SK-N-SH (cell line): ENCODE measurements at regions not wholly inside any gene's neighbourhood (a gene's known extent, or its start where the extent isn't known, plus 50 kb on each side); places are given as distances from the start of the nearest gene placed in this dataset.
A peak's percentile ranks its signal among the peaks of the same experiment; 100 is the strongest.

Experiments used
- CTCF ChIA-PET: fragments of 300-600, 350-600 bp; formaldehyde crosslinking; extraction: SDS; loops from one replicate; lab custom pipeline; 2021; lab: Yijun Ruan, JAX
- POLR2A ChIA-PET: fragments of 350-600 bp; sonication (Branson Sonifier 250); formaldehyde crosslinking; extraction: SDS; loops from one replicate; lab custom pipeline; 2020; ENCODE audit warnings: antibody characterized with exemption, inconsistent platforms; lab: Yijun Ruan, JAX
- DNase-seq: peaks from one replicate; pipeline ENCODE4 v3.0.0; 2012
- H2AFZ ChIP-seq: fragments of 200-600 bp; sonication (generic); 2 replicates; pipeline ENCODE4 v1.8.1; 2016; ENCODE audit warnings: antibody characterized with exemption, mild to moderate bottlenecking, low read depth
- H3F3A ChIP-seq: fragments of 200-600 bp; sonication (generic); replicated peaks from 2 replicates; pipeline ENCODE3; 2016; ENCODE audit warnings: antibody characterized with exemption, mild to moderate bottlenecking; ENCODE audit not compliant: insufficient read depth
- H3K27ac ChIP-seq, 2 experiments: fragments of 200-500 bp in 1 of 2; fragments of 200-600 bp in 1 of 2; sonication (Bioruptor generic) in 1 of 2; sonication (generic), shearing (Covaris generic) in 1 of 2; 2 replicates each; pipeline versions ENCODE4 v1.5.1 to v1.6.1; 2014 to 2016; ENCODE audit warnings: low read depth in 2 of 2, inconsistent platforms in 1 of 2, low read length in 1 of 2, mild to moderate bottlenecking in 1 of 2, mixed read lengths in 1 of 2
- H3K27me3 ChIP-seq: fragments of 200-600 bp; sonication (generic), shearing (Covaris generic); 2 replicates; pipeline ENCODE4 v1.6.1; 2016; ENCODE audit warnings: mixed run types; ENCODE audit not compliant: insufficient read depth
- H3K36me3 ChIP-seq, 2 experiments: fragments of 200-500 bp in 1 of 2; fragments of 200-600 bp in 1 of 2; sonication (Bioruptor generic) in 1 of 2; sonication (generic) in 1 of 2; replicated peaks in 1 of 2; 2 replicates each; pipeline versions ENCODE3 to v1.5.1; 2014 to 2016; ENCODE audit warnings: low read length in 1 of 2, mild to moderate bottlenecking in 1 of 2; ENCODE audit not compliant: insufficient read depth in 2 of 2, control insufficient read depth in 1 of 2
- H3K4me1 ChIP-seq, 2 experiments: fragments of 200-500 bp in 1 of 2; fragments of 200-600 bp in 1 of 2; sonication (Bioruptor generic) in 1 of 2; sonication (generic), shearing (Covaris generic) in 1 of 2; 2 replicates each; pipeline versions ENCODE4 v1.5.1 to v1.6.1; 2014 to 2016; ENCODE audit warnings: low read depth in 1 of 2, low read length in 1 of 2, mixed run types in 1 of 2; ENCODE audit not compliant: insufficient read depth in 2 of 2, control insufficient read depth in 1 of 2
- H3K4me2 ChIP-seq: fragments of 200-600 bp; sonication (generic), shearing (Covaris generic); 2 replicates; pipeline ENCODE4 v1.6.1; 2017; ENCODE audit warnings: mixed run types
- H3K4me3 ChIP-seq, 2 experiments: fragments of 200-500 bp in 1 of 2; fragments of 200-600 bp in 1 of 2; sonication (Bioruptor generic) in 1 of 2; sonication (generic), shearing (Covaris generic) in 1 of 2; 2 replicates each; pipeline versions ENCODE4 v1.5.1 to v1.8.1; 2014 to 2016; ENCODE audit warnings: low read depth in 2 of 2, inconsistent platforms in 1 of 2, low read length in 1 of 2, mild to moderate bottlenecking in 1 of 2, mixed read lengths in 1 of 2, moderate library complexity in 1 of 2
- H3K79me2 ChIP-seq: fragments of 200-600 bp; sonication (generic); 2 replicates; pipeline ENCODE4 v1.8.1; 2017; ENCODE audit warnings: mild to moderate bottlenecking; ENCODE audit not compliant: insufficient read depth
- H3K9ac ChIP-seq: fragments of 200-600 bp; sonication (generic); 2 replicates; pipeline ENCODE4 v1.6.1; 2017; ENCODE audit warnings: mixed run types
- H3K9me2 ChIP-seq: fragments of 200-600 bp; sonication (generic); 2 replicates; pipeline ENCODE4 v1.6.1; 2017; ENCODE audit warnings: mixed run types
- H3K9me3 ChIP-seq: fragments of 200-600 bp; sonication (generic); 2 replicates; pipeline ENCODE4 v1.6.1; 2017; ENCODE audit warnings: mixed run types, mild to moderate bottlenecking, moderate library complexity
- H4K20me1 ChIP-seq: fragments of 200-600 bp; sonication (generic); 2 replicates; pipeline ENCODE4 v1.6.1; 2017; ENCODE audit warnings: mild to moderate bottlenecking, mixed run types; ENCODE audit not compliant: insufficient read depth
- ELF1 ChIP-seq: IDR thresholded peaks from 2 replicates; pipeline ENCODE4 v1.4.0; 2012
- EP300 ChIP-seq, 2 experiments: IDR thresholded peaks; 2 replicates each; pipeline versions ENCODE4 v1.4.0 to v1.6.1; 2012; ENCODE audit warnings: borderline replicate concordance in 1 of 2, low read depth in 1 of 2, low read length in 1 of 2
- EZH2phosphoT487 ChIP-seq: fragments of 200-600 bp; sonication (generic); IDR thresholded peaks from 2 replicates; pipeline ENCODE4 v1.6.1; 2017; ENCODE audit warnings: low read depth, mixed run types, mild to moderate bottlenecking, antibody characterized with exemption, moderate library complexity, borderline replicate concordance
- FOXJ3 ChIP-seq: sonication (generic); formaldehyde crosslinking; IDR thresholded peaks from 2 replicates; pipeline ENCODE4 v1.5.1; 2020; ENCODE audit warnings: mild to moderate bottlenecking, missing genetic modification reagents
- FOXM1 ChIP-seq: IDR thresholded peaks from 2 replicates; pipeline ENCODE4 v1.4.0; 2012; ENCODE audit warnings: low read depth, mild to moderate bottlenecking
- GATA2 ChIP-seq: sonication (generic); formaldehyde crosslinking; IDR thresholded peaks from 2 replicates; pipeline ENCODE4 v1.5.0; 2020; ENCODE audit warnings: mild to moderate bottlenecking, missing genetic modification reagents
- JUND ChIP-seq: IDR thresholded peaks from 2 replicates; pipeline ENCODE4 v1.4.0; 2012
- RAD21 ChIP-seq: IDR thresholded peaks from 2 replicates; pipeline ENCODE4 v1.6.1; 2012; ENCODE audit warnings: mild to moderate bottlenecking, low read length
- RCOR1 ChIP-seq: fragments of 150-350 bp; IDR thresholded peaks from 2 replicates; pipeline ENCODE4 v1.6.1; 2017; ENCODE audit warnings: antibody characterized with exemption, low read length
- RFX5 ChIP-seq: IDR thresholded peaks from 2 replicates; pipeline ENCODE4 v1.6.1; 2012; ENCODE audit warnings: mild to moderate bottlenecking, improper control_type of control experiment, low read length
- RXRA ChIP-seq: IDR thresholded peaks from 2 replicates; pipeline ENCODE4 v1.4.0; 2012; ENCODE audit warnings: low read depth, mild to moderate bottlenecking, borderline replicate concordance
- SMC3 ChIP-seq: IDR thresholded peaks from 2 replicates; pipeline ENCODE4 v1.6.1; 2012; ENCODE audit warnings: low read depth, low read length, improper control_type of control experiment
- WGBS: methylation state at CpG from one replicate; pipeline ENCODE4 v1.1.6; 2017; ENCODE audit warnings: low lambda C conversion rate; 5-methylcytosine and 5-hydroxymethylcytosine counted together
- TF ChIP-seq, protein P1 (sequence below): fragments of 200-600 bp; sonication (generic); IDR thresholded peaks from 2 replicates; pipeline ENCODE4 v1.6.1; 2017; ENCODE audit warnings: antibody characterized with exemption, mild to moderate bottlenecking, moderate library complexity
- TF ChIP-seq, protein P2 (sequence below): IDR thresholded peaks from 2 replicates; pipeline ENCODE4 v1.4.0; 2012; ENCODE audit warnings: low read depth, borderline replicate concordance
- TF ChIP-seq, protein P3 (sequence below): IDR thresholded peaks from 2 replicates; pipeline ENCODE4; 2012
- TF ChIP-seq, protein P4 (sequence below): fragments of 150-350 bp; IDR thresholded peaks from 2 replicates; pipeline ENCODE4 v1.6.1; 2017; ENCODE audit warnings: antibody characterized with exemption, low read length, low read depth, borderline replicate concordance
- TF ChIP-seq, protein P5 (sequence below): IDR thresholded peaks from 2 replicates; pipeline ENCODE4 v1.4.0; 2012; ENCODE audit warnings: low read depth, borderline replicate concordance

DNA sequence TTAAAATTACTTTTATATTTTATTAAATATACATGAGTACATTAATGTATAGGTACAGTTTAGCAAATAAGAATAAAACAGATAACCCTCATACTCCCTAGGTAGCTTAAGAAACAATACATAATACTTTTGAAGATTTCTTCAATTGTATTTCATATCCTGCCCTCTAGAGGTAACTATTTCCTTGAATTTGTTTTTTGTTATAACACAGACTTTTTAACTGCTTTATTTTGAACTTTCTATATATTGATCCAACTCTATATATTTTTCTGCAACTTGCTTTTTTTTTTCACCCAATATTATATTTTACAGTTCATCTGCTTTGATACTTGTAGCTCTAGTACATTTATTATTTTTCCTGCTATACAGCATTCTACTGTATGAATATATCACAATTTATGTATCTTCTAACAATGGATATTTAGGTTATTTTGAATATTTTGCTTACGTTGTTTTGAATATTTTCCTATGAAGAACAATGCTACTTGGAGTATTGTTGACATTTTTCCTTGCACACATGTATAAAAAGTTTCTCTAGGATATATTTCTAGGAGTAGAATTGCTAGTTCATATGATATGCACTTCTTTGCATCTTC lies 72.8 kb upstream of the ABCD2 start:
- Histone ChIP-seq H3K79me2 (no peaks in the 10 kb centered on the region), H3K27ac (no peak overlapping the region), H3K4me2 (no peak overlapping the region), H3K9me2 (no peaks in the 10 kb centered on the region), H3F3A (no peaks in the 10 kb centered on the region), H3K4me3 (no peak overlapping the region), H3K27me3 (no peaks in the 10 kb centered on the region), H3K36me3 (no peaks in the 10 kb centered on the region), H3K4me1 (no peaks in the 10 kb centered on the region), H3K9me3 (no peaks in the 10 kb centered on the region), H4K20me1 (no peaks in the 10 kb centered on the region), H2AFZ (no peak overlapping the region), H3K9ac (no peak overlapping the region)
- DNase-seq = peak; percentile 15
- ChIA-PET POLR2A (no interaction called here), CTCF (interaction anchor here (0.5 to 1.6 kb wide), 16 partner anchors 9 to 393 kb away, joined by 3 to 9 read pairs (median 3); partner anchors contain the start of gene ABCD2)
- TF ChIP-seq RAD21 = peak; percentile 52
- TF ChIP-seq, protein P1, sequence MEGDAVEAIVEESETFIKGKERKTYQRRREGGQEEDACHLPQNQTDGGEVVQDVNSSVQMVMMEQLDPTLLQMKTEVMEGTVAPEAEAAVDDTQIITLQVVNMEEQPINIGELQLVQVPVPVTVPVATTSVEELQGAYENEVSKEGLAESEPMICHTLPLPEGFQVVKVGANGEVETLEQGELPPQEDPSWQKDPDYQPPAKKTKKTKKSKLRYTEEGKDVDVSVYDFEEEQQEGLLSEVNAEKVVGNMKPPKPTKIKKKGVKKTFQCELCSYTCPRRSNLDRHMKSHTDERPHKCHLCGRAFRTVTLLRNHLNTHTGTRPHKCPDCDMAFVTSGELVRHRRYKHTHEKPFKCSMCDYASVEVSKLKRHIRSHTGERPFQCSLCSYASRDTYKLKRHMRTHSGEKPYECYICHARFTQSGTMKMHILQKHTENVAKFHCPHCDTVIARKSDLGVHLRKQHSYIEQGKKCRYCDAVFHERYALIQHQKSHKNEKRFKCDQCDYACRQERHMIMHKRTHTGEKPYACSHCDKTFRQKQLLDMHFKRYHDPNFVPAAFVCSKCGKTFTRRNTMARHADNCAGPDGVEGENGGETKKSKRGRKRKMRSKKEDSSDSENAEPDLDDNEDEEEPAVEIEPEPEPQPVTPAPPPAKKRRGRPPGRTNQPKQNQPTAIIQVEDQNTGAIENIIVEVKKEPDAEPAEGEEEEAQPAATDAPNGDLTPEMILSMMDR = peak; percentile 63
- no peak for TF ChIP-seq FOXM1
- TF ChIP-seq ELF1 = no peak
- TF ChIP-seq SMC3 = peak; percentile 16; the same call in 1 of the 2 replicates
- no peak for TF ChIP-seq RXRA
- TF ChIP-seq GATA2 = no peak
- 27% methylated on average over 1 of the region's 1 CpG for WGBS

DNA sequence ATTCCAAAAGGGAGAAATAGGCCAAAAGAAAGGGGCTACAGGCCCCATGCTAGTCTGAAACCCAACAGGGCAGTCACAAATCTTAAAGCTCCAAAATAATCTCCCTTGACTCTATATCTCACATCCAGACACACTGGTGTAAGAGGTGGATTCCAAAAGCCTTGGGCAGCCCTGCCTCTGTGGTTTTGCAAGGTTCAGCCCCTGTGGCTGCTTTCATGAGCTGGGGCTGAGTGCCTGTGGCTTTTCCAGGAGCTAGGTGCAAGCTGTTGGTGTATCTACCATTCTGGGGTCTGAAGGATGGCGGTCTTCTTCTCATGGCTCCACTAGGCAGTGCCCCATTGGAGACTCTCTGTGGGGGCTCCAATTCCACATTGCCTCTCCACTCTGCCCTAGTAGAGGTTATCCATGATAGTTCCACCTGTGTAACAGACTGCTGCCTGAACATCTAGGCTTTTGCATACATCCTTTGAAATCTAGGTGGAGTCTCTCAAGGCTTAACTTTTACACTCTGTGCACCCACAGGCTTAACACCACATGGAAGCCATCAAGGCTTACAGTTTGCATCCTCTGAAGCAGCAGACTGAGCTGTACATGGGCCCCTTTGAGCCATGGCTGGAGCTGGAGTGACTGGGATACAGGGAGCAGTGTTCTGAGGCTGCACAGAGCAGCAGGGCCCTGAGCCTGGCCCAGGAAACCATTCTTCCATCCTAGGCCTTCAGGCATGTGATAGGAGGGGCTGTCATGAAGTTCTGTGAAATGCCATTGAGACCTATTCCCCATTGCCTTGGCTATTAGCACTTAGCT lies 66.5 kb upstream of the ABCD2 start:
- no peaks in the 10 kb centered on the region for H3K9me2 ChIP-seq

More for the DNA sequence above, 66.5 kb upstream of the ABCD2 start:
- Histone ChIP-seq H3K9me3 (no peaks in the 10 kb centered on the region), H3K9ac (no peak overlapping the region), H3K79me2 (no peaks in the 10 kb centered on the region), H3F3A (no peaks in the 10 kb centered on the region), H3K27me3 (no peaks in the 10 kb centered on the region), H4K20me1 (no peaks in the 10 kb centered on the region), H3K27ac (no peak overlapping the region), H3K4me3 (no peak overlapping the region), H2AFZ (no peak overlapping the region), H3K4me2 (no peak overlapping the region), H3K36me3 (no peaks in the 10 kb centered on the region), H3K4me1 (no peaks in the 10 kb centered on the region; a peak in 1 of 4 replicates)
- no peak for DNase-seq
- TF ChIP-seq EP300 (IDR thresholded peaks at IDR 0.05; ENCODE audit: borderline replicate concordance in 1 of 2, low read depth in 1 of 2, low read length in 1 of 2) (no peak), SMC3 (no peak), RCOR1 (no peak), FOXJ3 (CRISPR knock-in tag) (no peak), FOXM1 (no peak), EZH2phosphoT487 (no peak), GATA2 (no peak), RFX5 (no peak), JUND (no peak)
- TF ChIP-seq, protein P2, sequence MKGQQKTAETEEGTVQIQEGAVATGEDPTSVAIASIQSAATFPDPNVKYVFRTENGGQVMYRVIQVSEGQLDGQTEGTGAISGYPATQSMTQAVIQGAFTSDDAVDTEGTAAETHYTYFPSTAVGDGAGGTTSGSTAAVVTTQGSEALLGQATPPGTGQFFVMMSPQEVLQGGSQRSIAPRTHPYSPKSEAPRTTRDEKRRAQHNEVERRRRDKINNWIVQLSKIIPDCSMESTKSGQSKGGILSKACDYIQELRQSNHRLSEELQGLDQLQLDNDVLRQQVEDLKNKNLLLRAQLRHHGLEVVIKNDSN = no peak
- TF ChIP-seq, protein P3, sequence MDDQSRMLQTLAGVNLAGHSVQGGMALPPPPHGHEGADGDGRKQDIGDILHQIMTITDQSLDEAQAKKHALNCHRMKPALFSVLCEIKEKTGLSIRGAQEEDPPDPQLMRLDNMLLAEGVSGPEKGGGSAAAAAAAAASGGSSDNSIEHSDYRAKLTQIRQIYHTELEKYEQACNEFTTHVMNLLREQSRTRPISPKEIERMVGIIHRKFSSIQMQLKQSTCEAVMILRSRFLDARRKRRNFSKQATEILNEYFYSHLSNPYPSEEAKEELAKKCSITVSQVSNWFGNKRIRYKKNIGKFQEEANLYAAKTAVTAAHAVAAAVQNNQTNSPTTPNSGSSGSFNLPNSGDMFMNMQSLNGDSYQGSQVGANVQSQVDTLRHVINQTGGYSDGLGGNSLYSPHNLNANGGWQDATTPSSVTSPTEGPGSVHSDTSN = no peak
- TF ChIP-seq, protein P4, sequence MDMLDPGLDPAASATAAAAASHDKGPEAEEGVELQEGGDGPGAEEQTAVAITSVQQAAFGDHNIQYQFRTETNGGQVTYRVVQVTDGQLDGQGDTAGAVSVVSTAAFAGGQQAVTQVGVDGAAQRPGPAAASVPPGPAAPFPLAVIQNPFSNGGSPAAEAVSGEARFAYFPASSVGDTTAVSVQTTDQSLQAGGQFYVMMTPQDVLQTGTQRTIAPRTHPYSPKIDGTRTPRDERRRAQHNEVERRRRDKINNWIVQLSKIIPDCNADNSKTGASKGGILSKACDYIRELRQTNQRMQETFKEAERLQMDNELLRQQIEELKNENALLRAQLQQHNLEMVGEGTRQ = no peak
- TF ChIP-seq, protein P5, sequence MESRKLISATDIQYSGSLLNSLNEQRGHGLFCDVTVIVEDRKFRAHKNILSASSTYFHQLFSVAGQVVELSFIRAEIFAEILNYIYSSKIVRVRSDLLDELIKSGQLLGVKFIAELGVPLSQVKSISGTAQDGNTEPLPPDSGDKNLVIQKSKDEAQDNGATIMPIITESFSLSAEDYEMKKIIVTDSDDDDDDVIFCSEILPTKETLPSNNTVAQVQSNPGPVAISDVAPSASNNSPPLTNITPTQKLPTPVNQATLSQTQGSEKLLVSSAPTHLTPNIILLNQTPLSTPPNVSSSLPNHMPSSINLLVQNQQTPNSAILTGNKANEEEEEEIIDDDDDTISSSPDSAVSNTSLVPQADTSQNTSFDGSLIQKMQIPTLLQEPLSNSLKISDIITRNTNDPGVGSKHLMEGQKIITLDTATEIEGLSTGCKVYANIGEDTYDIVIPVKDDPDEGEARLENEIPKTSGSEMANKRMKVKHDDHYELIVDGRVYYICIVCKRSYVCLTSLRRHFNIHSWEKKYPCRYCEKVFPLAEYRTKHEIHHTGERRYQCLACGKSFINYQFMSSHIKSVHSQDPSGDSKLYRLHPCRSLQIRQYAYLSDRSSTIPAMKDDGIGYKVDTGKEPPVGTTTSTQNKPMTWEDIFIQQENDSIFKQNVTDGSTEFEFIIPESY = no peak
- POLR2A ChIA-PET = no interaction called here
- WGBS = 78% methylated on average over 1 of the region's 1 CpG
- CTCF ChIA-PET = interaction anchor here (0.8 kb wide), 1 partner anchor 10 kb away, joined by 3 read pairs; no protein-coding TSS in a partner anchor
